ENCODE measurements at regions not wholly inside any gene's neighbourhood (a gene's known extent, or its start where the extent isn't known, plus 50 kb on each side); places are given as distances from the start of the nearest gene placed in this dataset.
"Not testable (repeated sequence)": the region's sequence is repeated elsewhere in the genome, so short reads cannot be mapped to it uniquely, and the experiment has no call there.

GRCh38 chr3:128544190-128544589 is 51.2 kb upstream of the GATA2 start:
- H3K4me2 ChIP-seq: no peak overlapping the region
- CTCF ChIA-PET: no interaction called here
- H3K4me1 ChIP-seq (replicated peaks; ENCODE audit: insufficient read depth): 0 out of 2 replicates have a peak, but pooled peaks cover 5% of the 10 kb centered on the region
- BruUV-seq (replicated peaks): no TSS peak
- peaks cover 7% of the 10 kb centered on the region; the same call in 1 of the 2 replicates for H3K9me3 ChIP-seq (ENCODE audit: insufficient read depth, low read depth)
- H3K27me3 ChIP-seq (ENCODE audit: insufficient read depth, low read depth): no peaks in the 10 kb centered on the region
- no peaks in the 10 kb centered on the region for H4K20me1 ChIP-seq (ENCODE audit: insufficient read depth)
- TF ChIP-seq CTCF (conservative IDR thresholded peaks at IDR 0.05) (no peak), EZH2 (IDR thresholded peaks at IDR 0.05; ENCODE audit: low read depth) (no peak)
- POLR2A ChIA-PET (ENCODE audit: unreplicated experiment): no interaction called here
- intact Hi-C loops (cut with micrococcal nuclease; ENCODE audit: unreplicated experiment): no loop called here
- no peak overlapping the region for H3K27ac ChIP-seq
- H3K79me2 ChIP-seq (ENCODE audit: low read depth): no peaks in the 10 kb centered on the region
- peaks cover 5% of the 10 kb centered on the region for H3F3A ChIP-seq (ENCODE audit: insufficient read depth, low read depth)
- H3K4me3 ChIP-seq: no peak overlapping the region
- H3K36me3 ChIP-seq (ENCODE audit: low read depth): no peaks in the 10 kb centered on the region
- peaks cover 4% of the 10 kb centered on the region; the same call in 1 of the 2 replicates for H3K9me2 ChIP-seq (ENCODE audit: insufficient read depth)
- no peak overlapping the region for H2AFZ ChIP-seq
- DNase-seq: no peak

- BruUV-seq (replicated peaks); H3K27me3 ChIP-seq (ENCODE audit: insufficient read depth, low read depth); DNase-seq; H3F3A ChIP-seq (ENCODE audit: insufficient read depth, low read depth); H3K27ac ChIP-seq; CTCF ChIA-PET; H3K4me2 ChIP-seq; H3K4me3 ChIP-seq; H3K9me3 ChIP-seq (ENCODE audit: insufficient read depth, low read depth); H3K4me1 ChIP-seq (replicated peaks; ENCODE audit: insufficient read depth); H3K9me2 ChIP-seq (ENCODE audit: insufficient read depth); H3K36me3 ChIP-seq (ENCODE audit: low read depth); H4K20me1 ChIP-seq (ENCODE audit: insufficient read depth); H3K79me2 ChIP-seq (ENCODE audit: low read depth); H2AFZ ChIP-seq; intact Hi-C loops (cut with micrococcal nuclease; ENCODE audit: unreplicated experiment): not testable (repeated sequence)
- POLR2A ChIA-PET (ENCODE audit: unreplicated experiment): interaction anchor here (0.7 kb wide), 1 partner anchor 17 kb away, joined by 14 read pairs; no protein-coding TSS in a partner anchor
These were observed 50.7 kb upstream of the GATA2 start for GRCh38 chr3:128543570-128544174.

All from PC-9 (cell line).